ENCODE measurements at regions not wholly inside any gene's neighbourhood (a gene's known extent, or its start where the extent isn't known, plus 50 kb on each side); places are given as distances from the start of the nearest gene placed in this dataset.

GRCh38 chr19:30227012-30227621 is 145.1 kb upstream of the ZNF536 start (continued):
- TF ChIP-seq SP1 (IDR thresholded peaks at IDR 0.05; ENCODE audit: low read depth) (no peak), CEBPB (IDR thresholded peaks at IDR 0.05; ENCODE audit: low read depth) (no peak), RAD21 (IDR thresholded peaks at IDR 0.05; ENCODE audit: low read depth) (no peak), EGR1 (IDR thresholded peaks at IDR 0.05; ENCODE audit: low read depth) (no peak), REST (IDR thresholded peaks at IDR 0.05; ENCODE audit: low read depth) (no peak), ZFX (IDR thresholded peaks at IDR 0.05) (no peak), SIN3A (IDR thresholded peaks at IDR 0.05; ENCODE audit: low read depth) (no peak)

- Histone ChIP-seq H3K9ac (ENCODE audit: low read length) (peak overlapping the region; percentile 23; the same call in 1 of the 2 replicates), H3K27me3 (ENCODE audit: insufficient read depth, low read length) (peaks cover 18% of the 10 kb centered on the region; the same call in 1 of the 2 replicates), H3K4me3 (replicated peaks in 1 of 2; ENCODE audit: low read depth in 1 of 2, low read length in 2 of 2) (peak overlapping the region; percentile 21 to 59), H3K36me3 (ENCODE audit: control insufficient read depth in 1 of 2, insufficient read depth in 2 of 2, low read length in 2 of 2) (no peaks in the 10 kb centered on the region), H3K79me2 (ENCODE audit: insufficient read depth, low read length) (no peaks in the 10 kb centered on the region), H3K4me1 (ENCODE audit: control insufficient read depth in 1 of 2, insufficient read depth in 2 of 2, low read length in 2 of 2) (peaks cover 2 to 8% of the 10 kb centered on the region in 2 experiments; a peak in 2 of 4 replicates), H4K20me1 (ENCODE audit: insufficient read depth) (no peaks in the 10 kb centered on the region), H3K27ac (ENCODE audit: low read depth, low read length) (no peak overlapping the region), H3K4me2 (ENCODE audit: low read length) (peak overlapping the region; percentile 87), H3K9me2 (ENCODE audit: insufficient read depth) (no peaks in the 10 kb centered on the region), H3K9me3 (ENCODE audit: control insufficient read depth in 1 of 2, insufficient read depth in 1 of 2, low read depth in 1 of 2, low read length in 2 of 2) (no peaks in the 10 kb centered on the region), H2AFZ (ENCODE audit: low read depth, low read length, poor library complexity, severe bottlenecking) (no peak overlapping the region)
- DNase-seq (ENCODE audit: low read depth, low spot score), result peak; percentile 13
- RAD21 ChIA-PET (ENCODE audit: low non-redundant PET in 1 of 2, low total read pairs in 2 of 2, uncharacterized antibody in 2 of 2, unreplicated experiment in 2 of 2), result no interaction called here
- intact Hi-C loops (cut with micrococcal nuclease), result loop anchor here (5.0 to 10.0 kb wide), 2 partner anchors 177 to 425 kb away; no protein-coding TSS in a partner anchor
- no TSS peak for BruUV-seq (replicated peaks)
- CTCF ChIA-PET, result no interaction called here
- peak; percentile 94 for ATAC-seq
- POLR2A ChIA-PET, result no interaction called here
- TF ChIP-seq RAD21 (IDR thresholded peaks at IDR 0.05; ENCODE audit: low read depth) (peak; percentile 48), ZFX (IDR thresholded peaks at IDR 0.05) (no peak), CTCF (IDR thresholded peaks at IDR 0.05 in 2 of 3, conservative IDR thresholded peaks at IDR 0.05 in 1 of 3; ENCODE audit: borderline replicate concordance in 1 of 3, insufficient read depth in 1 of 3, low read depth in 2 of 3, low read length in 2 of 3) (peak; percentile 10 to 42 (median 41); a peak in 4 of 6 replicates)
Measured at GRCh38 chr19:30227661-30228112, 144.5 kb upstream of the ZNF536 start.
